H9 (cell line): ENCODE measurements at regions not wholly inside any gene's neighbourhood (a gene's known extent, or its start where the extent isn't known, plus 50 kb on each side); places are given as distances from the start of the nearest gene placed in this dataset.

Source experiments
- DNase-seq: peaks from one replicate; pipeline ENCODE4 v3.0.0-alpha.2; 2017
- H2AFZ ChIP-seq: one replicate; pipeline ENCODE4 v1.6.1; 2013; ENCODE audit warnings: mild to moderate bottlenecking, low read length, control low read depth, moderate library complexity
- H2AK5ac ChIP-seq: 2 replicates; pipeline ENCODE4 v1.6.1; 2013; ENCODE audit warnings: low read length, control low read depth, mixed read lengths; ENCODE audit not compliant: insufficient read length
- H2BK120ac ChIP-seq: one replicate; pipeline ENCODE4 v1.6.1; 2013; ENCODE audit warnings: low read depth, mild to moderate bottlenecking, low read length, control low read depth, inconsistent platforms; ENCODE audit not compliant: poor library complexity, severe bottlenecking
- H2BK12ac ChIP-seq: 2 replicates; pipeline ENCODE4 v1.6.1; 2013; ENCODE audit warnings: low read length, control low read depth, mixed read lengths, low read depth; ENCODE audit not compliant: insufficient read length
- H2BK15ac ChIP-seq: 2 replicates; pipeline ENCODE4 v1.6.1; 2013; ENCODE audit warnings: low read depth, low read length, control low read depth
- H2BK20ac ChIP-seq: one replicate; pipeline ENCODE4 v1.6.1; 2013; ENCODE audit warnings: low read depth, mild to moderate bottlenecking, low read length, control low read depth, inconsistent platforms; ENCODE audit not compliant: poor library complexity, severe bottlenecking
- H2BK5ac ChIP-seq: 2 replicates; pipeline ENCODE4 v1.6.1; 2013; ENCODE audit warnings: low read length, control low read depth, mixed read lengths; ENCODE audit not compliant: insufficient read length
- H3K14ac ChIP-seq: 2 replicates; pipeline ENCODE4 v1.6.1; 2013; ENCODE audit warnings: low read length, control low read depth; ENCODE audit not compliant: insufficient read depth
- H3K18ac ChIP-seq: 2 replicates; pipeline ENCODE4 v1.6.1; 2013; ENCODE audit warnings: low read depth, mild to moderate bottlenecking, mixed read lengths, low read length, control low read depth; ENCODE audit not compliant: insufficient read length
- H3K23ac ChIP-seq: 2 replicates; pipeline ENCODE4 v1.6.1; 2013; ENCODE audit warnings: low read length, control low read depth, mixed read lengths, low read depth; ENCODE audit not compliant: insufficient read length
- H3K23me2 ChIP-seq: 2 replicates; pipeline ENCODE4 v1.6.1; 2013; ENCODE audit warnings: low read depth, mild to moderate bottlenecking, mixed read lengths, low read length, control low read depth; ENCODE audit not compliant: insufficient read length, poor library complexity, severe bottlenecking
- H3K27ac ChIP-seq: 2 replicates; pipeline ENCODE4 v1.5.1; 2013; ENCODE audit warnings: low read length, control low read depth, mixed read lengths, low read depth; ENCODE audit not compliant: insufficient read length
- H3K27me3 ChIP-seq: 2 replicates; pipeline ENCODE4 v1.6.1; 2013; ENCODE audit warnings: low read length, control low read depth, inconsistent platforms; ENCODE audit not compliant: insufficient read depth
- H3K4ac ChIP-seq: 2 replicates; pipeline ENCODE4 v1.6.1; 2013; ENCODE audit warnings: low read depth, mild to moderate bottlenecking, control low read depth, inconsistent platforms, low read length, moderate library complexity
- H3K4me1 ChIP-seq: 2 replicates; pipeline ENCODE4 v1.6.1; 2013; ENCODE audit warnings: low read length, control low read depth, inconsistent platforms; ENCODE audit not compliant: insufficient read depth
- H3K4me2 ChIP-seq: 2 replicates; pipeline ENCODE4 v1.6.1; 2013; ENCODE audit warnings: low read length, control low read depth, mixed read lengths; ENCODE audit not compliant: insufficient read length, insufficient read depth
- H3K56ac ChIP-seq: 2 replicates; pipeline ENCODE4 v1.6.1; 2013; ENCODE audit warnings: low read depth, mild to moderate bottlenecking, mixed read lengths, low read length, control low read depth; ENCODE audit not compliant: insufficient read length
- H3K79me1 ChIP-seq: 2 replicates; pipeline ENCODE4 v1.6.1; 2013; ENCODE audit warnings: low read depth, mild to moderate bottlenecking, moderate library complexity, low read length, control low read depth, inconsistent platforms; ENCODE audit not compliant: insufficient read depth, poor library complexity, severe bottlenecking
- H3K79me2 ChIP-seq: 2 replicates; pipeline ENCODE4 v1.6.1; 2013; ENCODE audit warnings: low read length, control low read depth, inconsistent platforms; ENCODE audit not compliant: insufficient read depth
- H3K9ac ChIP-seq: 2 replicates; pipeline ENCODE4 v1.6.1; 2013; ENCODE audit warnings: low read length, control low read depth, mixed read lengths; ENCODE audit not compliant: insufficient read length; ENCODE audit errors: extremely low read depth
- H3K9me3 ChIP-seq: one replicate; pipeline ENCODE4 v1.6.1; 2013; ENCODE audit warnings: low read depth, low read length, inconsistent platforms; ENCODE audit not compliant: control insufficient read depth
- H3T11ph ChIP-seq: one replicate; pipeline ENCODE4 v1.6.1; 2013; ENCODE audit warnings: mild to moderate bottlenecking, low read length, control low read depth, inconsistent platforms
- H4K20me1 ChIP-seq: one replicate; pipeline ENCODE4 v1.6.1; 2013; ENCODE audit not compliant: control insufficient read depth, insufficient read length, insufficient read depth
- H4K5ac ChIP-seq: 2 replicates; pipeline ENCODE4 v1.6.1; 2013; ENCODE audit warnings: low read depth, mild to moderate bottlenecking, mixed read lengths, low read length, control low read depth; ENCODE audit not compliant: insufficient read length
- H4K8ac ChIP-seq: replicated peaks from 2 replicates; pipeline ENCODE4 v1.6.1; 2013; ENCODE audit warnings: low read length, control low read depth, mixed read lengths, low read depth; ENCODE audit not compliant: insufficient read length
- H4K91ac ChIP-seq: 2 replicates; pipeline ENCODE4 v1.6.1; 2013; ENCODE audit warnings: low read depth, mild to moderate bottlenecking, moderate library complexity, mixed read lengths, low read length, control low read depth; ENCODE audit not compliant: insufficient read length
- H3K27ac Mint-ChIP-seq, 3 experiments: 2 replicates in 2 of 3; 3 replicates in 1 of 3; pipeline ENCODE4 v1.8.0; 2020 to 2021; ENCODE audit warnings: mixed read lengths in 3 of 3, mild to moderate bottlenecking in 1 of 3, moderate library complexity in 1 of 3
- H3K27me3 Mint-ChIP-seq: 2 replicates; pipeline ENCODE4 v1.8.0; 2021; ENCODE audit warnings: low read depth, mild to moderate bottlenecking, moderate library complexity, mixed read lengths
- H3K36me3 Mint-ChIP-seq, 3 experiments: 2 replicates in 2 of 3; 3 replicates in 1 of 3; pipeline ENCODE4 v1.8.0; 2020 to 2021; ENCODE audit warnings: low read depth in 3 of 3, mixed read lengths in 3 of 3; ENCODE audit not compliant: insufficient read depth in 1 of 3
- H3K4me1 Mint-ChIP-seq, 2 experiments: 2 replicates each; pipeline ENCODE4 v1.8.0; 2020; ENCODE audit warnings: mixed read lengths in 2 of 2
- H3K4me3 Mint-ChIP-seq, 2 experiments: 2 replicates in 1 of 2; 3 replicates in 1 of 2; pipeline ENCODE4 v1.8.0; 2020 to 2021; ENCODE audit warnings: mild to moderate bottlenecking in 2 of 2, mixed read lengths in 2 of 2, moderate library complexity in 1 of 2
- H3K9me3 Mint-ChIP-seq, 2 experiments: 2 replicates in 1 of 2; 3 replicates in 1 of 2; pipeline ENCODE4 v1.8.0; 2020; ENCODE audit warnings: mild to moderate bottlenecking in 2 of 2, mixed read lengths in 2 of 2, moderate library complexity in 1 of 2
- WGBS: extraction: QIAGEN DNeasy Blood & Tissue Kit; methylation state at CpG from one replicate; pipeline ENCODE4 v1.1.7; 2013; ENCODE audit warnings: missing lambda C conversion rate, low lambda C conversion rate, mixed read lengths; ENCODE audit not compliant: insufficient read length; ENCODE audit errors: extremely low coverage; 5-methylcytosine and 5-hydroxymethylcytosine counted together
- TF ChIP-seq, protein P1 (sequence below): fragments of 200-600 bp; sonication (generic); conservative IDR thresholded peaks from 3 replicates; pipeline ENCODE4 v1.8.0; 2021; ENCODE audit warnings: antibody characterized with exemption, mild to moderate bottlenecking

DNA sequence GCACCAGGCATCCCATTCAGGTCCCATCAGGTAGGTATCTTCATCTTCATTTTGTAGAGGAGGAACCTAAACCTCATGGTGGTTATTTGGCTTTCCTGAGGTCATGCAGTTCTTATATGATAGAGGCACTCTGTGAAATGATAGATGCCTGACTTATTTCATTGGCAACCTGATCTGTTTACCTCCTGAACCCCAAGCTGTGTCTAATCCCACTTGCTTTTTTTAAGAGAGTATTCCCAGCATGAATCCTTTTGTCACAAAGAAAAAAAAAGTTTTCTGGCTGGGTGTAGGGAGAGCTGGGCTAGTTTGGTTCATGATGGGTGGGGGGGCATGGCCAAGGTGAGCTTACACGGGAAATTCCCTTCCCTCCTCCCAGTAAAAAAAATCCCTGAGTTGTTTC is 154.2 kb downstream of the TENT5C start:
- no peak overlapping the region for H3K4me3 Mint-ChIP-seq
- H3K18ac ChIP-seq: no peak overlapping the region
- H3K36me3 Mint-ChIP-seq: peaks cover 0 to 10% (median 0%) of the 10 kb centered on the region in 3 experiments; a peak in 1 of 7 replicates
- H2BK12ac ChIP-seq: no peak overlapping the region
- no peak overlapping the region for H3K27ac ChIP-seq
- no peak overlapping the region for H3K4me2 ChIP-seq
- H3K9me3 Mint-ChIP-seq: peaks cover 6 to 9% of the 10 kb centered on the region in 2 experiments; a peak in 4 of 5 replicates
- H4K5ac ChIP-seq: no peak overlapping the region
- no peaks in the 10 kb centered on the region for H3K23me2 ChIP-seq
- no peak overlapping the region for H2BK5ac ChIP-seq
- no peaks in the 10 kb centered on the region for H3K27me3 ChIP-seq
- no peak overlapping the region for H3K4ac ChIP-seq
- no peaks in the 10 kb centered on the region for H3K9me3 ChIP-seq
- peaks cover 7% of the 10 kb centered on the region for H3K4me1 ChIP-seq
- no peak overlapping the region for H3K27ac Mint-ChIP-seq
- DNase-seq: no peak
- TF ChIP-seq, protein P1, sequence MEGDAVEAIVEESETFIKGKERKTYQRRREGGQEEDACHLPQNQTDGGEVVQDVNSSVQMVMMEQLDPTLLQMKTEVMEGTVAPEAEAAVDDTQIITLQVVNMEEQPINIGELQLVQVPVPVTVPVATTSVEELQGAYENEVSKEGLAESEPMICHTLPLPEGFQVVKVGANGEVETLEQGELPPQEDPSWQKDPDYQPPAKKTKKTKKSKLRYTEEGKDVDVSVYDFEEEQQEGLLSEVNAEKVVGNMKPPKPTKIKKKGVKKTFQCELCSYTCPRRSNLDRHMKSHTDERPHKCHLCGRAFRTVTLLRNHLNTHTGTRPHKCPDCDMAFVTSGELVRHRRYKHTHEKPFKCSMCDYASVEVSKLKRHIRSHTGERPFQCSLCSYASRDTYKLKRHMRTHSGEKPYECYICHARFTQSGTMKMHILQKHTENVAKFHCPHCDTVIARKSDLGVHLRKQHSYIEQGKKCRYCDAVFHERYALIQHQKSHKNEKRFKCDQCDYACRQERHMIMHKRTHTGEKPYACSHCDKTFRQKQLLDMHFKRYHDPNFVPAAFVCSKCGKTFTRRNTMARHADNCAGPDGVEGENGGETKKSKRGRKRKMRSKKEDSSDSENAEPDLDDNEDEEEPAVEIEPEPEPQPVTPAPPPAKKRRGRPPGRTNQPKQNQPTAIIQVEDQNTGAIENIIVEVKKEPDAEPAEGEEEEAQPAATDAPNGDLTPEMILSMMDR: no peak
- H3K27me3 Mint-ChIP-seq: peaks cover 8% of the 10 kb centered on the region; the same call in 1 of the 2 replicates
- H4K20me1 ChIP-seq: no peaks in the 10 kb centered on the region
- H3K14ac ChIP-seq: no peak overlapping the region
- H3T11ph ChIP-seq: no peak overlapping the region
- no peaks in the 10 kb centered on the region for H3K79me1 ChIP-seq
- no peaks in the 10 kb centered on the region for H3K79me2 ChIP-seq
- H2BK15ac ChIP-seq: no peak overlapping the region
- peaks cover 26 to 30% of the 10 kb centered on the region in 2 experiments for H3K4me1 Mint-ChIP-seq
- no peak overlapping the region for H2BK120ac ChIP-seq
- no peak overlapping the region for H2AFZ ChIP-seq
- H2BK20ac ChIP-seq: no peak overlapping the region
- H4K8ac ChIP-seq: no peak overlapping the region
- no peak overlapping the region for H4K91ac ChIP-seq
- no peak overlapping the region for H3K9ac ChIP-seq
- H3K23ac ChIP-seq: no peak overlapping the region
- WGBS: no CpG with 5 or more reads among the region's 1 CpG
- no peak overlapping the region for H2AK5ac ChIP-seq
- no peak overlapping the region for H3K56ac ChIP-seq
